ENCODE measurements at regions not wholly inside any gene's neighbourhood (a gene's known extent, or its start where the extent isn't known, plus 50 kb on each side); places are given as distances from the start of the nearest gene placed in this dataset.

- DNase-seq = no peak
- no peak for TF ChIP-seq CTCF (IDR thresholded peaks at IDR 0.05)
- Mint-ChIP-seq H3K27me3 (no peaks in the 10 kb centered on the region), H3K9me3 (peaks cover 10% of the 10 kb centered on the region), H3K4me1 (no peaks in the 10 kb centered on the region), H3K4me3 (no peak overlapping the region), H3K27ac (no peak overlapping the region), H3K36me3 (ENCODE audit: low read depth) (no peaks in the 10 kb centered on the region)
- ChIA-PET CTCF (no interaction called here), POLR2A (no interaction called here)
- no peak for ATAC-seq (ENCODE audit: low read depth)
- intact Hi-C loops (cut with micrococcal nuclease) = no loop called here
These were observed 55.3 kb upstream of the POM121L12 start for GRCh38 chr7:52980129-52980528.

- Mint-ChIP-seq H3K4me3 (no peak overlapping the region), H3K4me1 (no peaks in the 10 kb centered on the region), H3K27ac (no peak overlapping the region), H3K27me3 (no peaks in the 10 kb centered on the region), H3K36me3 (ENCODE audit: low read depth) (no peaks in the 10 kb centered on the region), H3K9me3 (peaks cover 3% of the 10 kb centered on the region)
- CTCF ChIA-PET = no interaction called here
- POLR2A ChIA-PET = no interaction called here
- TF ChIP-seq CTCF (IDR thresholded peaks at IDR 0.05) = no peak
- intact Hi-C loops (cut with micrococcal nuclease) = no loop called here
- ATAC-seq (ENCODE audit: low read depth) = no peak
- DNase-seq = no peak
These were observed 62.3 kb upstream of the POM121L12 start for GRCh38 chr7:52973126-52973525.

- intact Hi-C loops (cut with micrococcal nuclease) = no loop called here
- DNase-seq = no peak
- no peak for TF ChIP-seq CTCF (IDR thresholded peaks at IDR 0.05)
- H3K4me1 Mint-ChIP-seq = no peaks in the 10 kb centered on the region
- H3K27ac Mint-ChIP-seq = no peak overlapping the region
- peaks cover 5% of the 10 kb centered on the region for H3K9me3 Mint-ChIP-seq
- H3K4me3 Mint-ChIP-seq = no peak overlapping the region
- no peaks in the 10 kb centered on the region for H3K27me3 Mint-ChIP-seq
- POLR2A ChIA-PET = no interaction called here
- no peaks in the 10 kb centered on the region for H3K36me3 Mint-ChIP-seq (ENCODE audit: low read depth)
- no peak for ATAC-seq (ENCODE audit: low read depth)
- CTCF ChIA-PET = no interaction called here
These were observed 72.9 kb upstream of the POM121L12 start for GRCh38 chr7:52962402-52963076.

GRCh38 chr7:52961084-52961483 is 74.3 kb upstream of the POM121L12 start:
- no peak for TF ChIP-seq CTCF (IDR thresholded peaks at IDR 0.05)

GRCh38 chr7:52959878-52960660 is 75.4 kb upstream of the POM121L12 start:
- DNase-seq = no peak
- H3K4me1 Mint-ChIP-seq = no peaks in the 10 kb centered on the region
- no peak for TF ChIP-seq CTCF (IDR thresholded peaks at IDR 0.05)
- ChIA-PET CTCF (no interaction called here), POLR2A (no interaction called here)
- H3K4me3 Mint-ChIP-seq = no peak overlapping the region
- no peaks in the 10 kb centered on the region for H3K36me3 Mint-ChIP-seq (ENCODE audit: low read depth)
- ATAC-seq (ENCODE audit: low read depth) = no peak
- H3K27me3 Mint-ChIP-seq = no peaks in the 10 kb centered on the region
- H3K27ac Mint-ChIP-seq = no peak overlapping the region
- intact Hi-C loops (cut with micrococcal nuclease) = no loop called here
- H3K9me3 Mint-ChIP-seq = peaks cover 5% of the 10 kb centered on the region

More at GRCh38 chr7:52961084-52961483, 74.3 kb upstream of the POM121L12 start:
- no peak for DNase-seq
- intact Hi-C loops (cut with micrococcal nuclease) = no loop called here
- no peaks in the 10 kb centered on the region for H3K36me3 Mint-ChIP-seq (ENCODE audit: low read depth)
- no peak overlapping the region for H3K27ac Mint-ChIP-seq
- no peaks in the 10 kb centered on the region for H3K27me3 Mint-ChIP-seq
- peaks cover 5% of the 10 kb centered on the region for H3K9me3 Mint-ChIP-seq
- H3K4me1 Mint-ChIP-seq = no peaks in the 10 kb centered on the region
- no peak overlapping the region for H3K4me3 Mint-ChIP-seq
- no peak for ATAC-seq (ENCODE audit: low read depth)
- CTCF ChIA-PET = no interaction called here
- POLR2A ChIA-PET = no interaction called here

Data from activated B cell treated with CpG ODN at 0.5 μM for 24 hours (primary cell).